Osteocyte (in vitro differentiated cells): ENCODE measurements at regions not wholly inside any gene's neighbourhood (a gene's known extent, or its start where the extent isn't known, plus 50 kb on each side); places are given as distances from the start of the nearest gene placed in this dataset.

Source experiments
- DNase-seq: peaks from one replicate; pipeline ENCODE4 v3.0.0; 2021; ENCODE audit warnings: mixed read lengths; ENCODE audit not compliant: unreplicated experiment; ENCODE audit errors: extremely low spot score
- H3K27ac Mint-ChIP-seq: one replicate; pipeline ENCODE4 v1.8.0; 2021; ENCODE audit warnings: mild to moderate bottlenecking, mixed read lengths; ENCODE audit not compliant: unreplicated experiment
- H3K27me3 Mint-ChIP-seq: one replicate; pipeline ENCODE4 v1.8.0; 2021; ENCODE audit warnings: mixed read lengths; ENCODE audit not compliant: unreplicated experiment
- H3K36me3 Mint-ChIP-seq: one replicate; pipeline ENCODE4 v1.8.0; 2021; ENCODE audit warnings: mixed read lengths; ENCODE audit not compliant: unreplicated experiment
- H3K4me1 Mint-ChIP-seq: one replicate; pipeline ENCODE4 v1.8.0; 2021; ENCODE audit warnings: mixed read lengths; ENCODE audit not compliant: unreplicated experiment
- H3K4me3 Mint-ChIP-seq: one replicate; pipeline ENCODE4 v1.8.0; 2021; ENCODE audit warnings: mild to moderate bottlenecking, moderate library complexity, mixed read lengths; ENCODE audit not compliant: unreplicated experiment
- H3K9me3 Mint-ChIP-seq: one replicate; pipeline ENCODE4 v1.8.0; 2021; ENCODE audit warnings: mixed read lengths; ENCODE audit not compliant: unreplicated experiment
- TF ChIP-seq, protein P1 (sequence below): fragments of 200-600 bp; sonication (generic); IDR thresholded peaks from 2 replicates; pipeline ENCODE4 v1.5.0; 2021; ENCODE audit warnings: antibody characterized with exemption, mild to moderate bottlenecking, moderate library complexity

- H3K9me3 Mint-ChIP-seq, result peaks cover 15% of the 10 kb centered on the region
- DNase-seq, result no peak
- no peaks in the 10 kb centered on the region for H3K27me3 Mint-ChIP-seq
- TF ChIP-seq, protein P1, sequence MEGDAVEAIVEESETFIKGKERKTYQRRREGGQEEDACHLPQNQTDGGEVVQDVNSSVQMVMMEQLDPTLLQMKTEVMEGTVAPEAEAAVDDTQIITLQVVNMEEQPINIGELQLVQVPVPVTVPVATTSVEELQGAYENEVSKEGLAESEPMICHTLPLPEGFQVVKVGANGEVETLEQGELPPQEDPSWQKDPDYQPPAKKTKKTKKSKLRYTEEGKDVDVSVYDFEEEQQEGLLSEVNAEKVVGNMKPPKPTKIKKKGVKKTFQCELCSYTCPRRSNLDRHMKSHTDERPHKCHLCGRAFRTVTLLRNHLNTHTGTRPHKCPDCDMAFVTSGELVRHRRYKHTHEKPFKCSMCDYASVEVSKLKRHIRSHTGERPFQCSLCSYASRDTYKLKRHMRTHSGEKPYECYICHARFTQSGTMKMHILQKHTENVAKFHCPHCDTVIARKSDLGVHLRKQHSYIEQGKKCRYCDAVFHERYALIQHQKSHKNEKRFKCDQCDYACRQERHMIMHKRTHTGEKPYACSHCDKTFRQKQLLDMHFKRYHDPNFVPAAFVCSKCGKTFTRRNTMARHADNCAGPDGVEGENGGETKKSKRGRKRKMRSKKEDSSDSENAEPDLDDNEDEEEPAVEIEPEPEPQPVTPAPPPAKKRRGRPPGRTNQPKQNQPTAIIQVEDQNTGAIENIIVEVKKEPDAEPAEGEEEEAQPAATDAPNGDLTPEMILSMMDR, result no peak
- no peaks in the 10 kb centered on the region for H3K4me1 Mint-ChIP-seq
- no peaks in the 10 kb centered on the region for H3K36me3 Mint-ChIP-seq
- H3K4me3 Mint-ChIP-seq, result no peak overlapping the region
- no peak overlapping the region for H3K27ac Mint-ChIP-seq
These were observed 235.0 kb upstream of the HNMT start for GRCh38 chr2:137729305-137729704.

DNA sequence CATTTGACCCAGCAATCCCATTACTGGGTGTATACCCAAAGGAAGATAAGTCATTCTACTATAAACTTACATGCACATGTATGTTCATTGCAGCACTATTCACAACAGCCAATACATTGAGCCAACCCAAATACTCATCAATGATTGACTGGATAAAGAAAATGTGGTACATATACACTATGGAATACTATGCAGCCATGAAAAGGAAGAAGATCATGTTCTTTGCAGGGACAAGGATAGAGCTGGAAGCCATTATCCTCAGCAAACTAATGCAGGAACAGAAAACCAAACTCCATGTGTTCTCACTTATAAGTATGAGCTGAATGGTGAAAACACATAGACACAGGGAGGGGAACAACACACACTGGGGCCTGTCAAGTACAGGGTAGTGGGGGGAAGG, 226.7 kb upstream of the HNMT start:
- Mint-ChIP-seq H3K27ac (no peak overlapping the region), H3K36me3 (no peaks in the 10 kb centered on the region), H3K9me3 (peaks cover 3% of the 10 kb centered on the region), H3K4me1 (no peaks in the 10 kb centered on the region), H3K27me3 (no peaks in the 10 kb centered on the region), H3K4me3 (no peak overlapping the region)
- TF ChIP-seq, protein P1, result no peak
- DNase-seq, result no peak

- H3K27ac Mint-ChIP-seq, result no peak overlapping the region
- no peak for DNase-seq
- H3K4me1 Mint-ChIP-seq, result no peaks in the 10 kb centered on the region
- H3K9me3 Mint-ChIP-seq, result no peaks in the 10 kb centered on the region
- TF ChIP-seq, protein P1, result no peak
- H3K4me3 Mint-ChIP-seq, result no peak overlapping the region
- H3K27me3 Mint-ChIP-seq, result no peaks in the 10 kb centered on the region
- no peaks in the 10 kb centered on the region for H3K36me3 Mint-ChIP-seq
These were observed 222.4 kb upstream of the HNMT start for GRCh38 chr2:137741784-137742362.

GRCh38 chr2:137747509-137747908, 216.8 kb upstream of the HNMT start:
- Mint-ChIP-seq H3K27me3 (no peaks in the 10 kb centered on the region), H3K36me3 (no peaks in the 10 kb centered on the region), H3K4me1 (no peaks in the 10 kb centered on the region), H3K4me3 (no peak overlapping the region), H3K9me3 (peaks cover under 1% of the 10 kb centered on the region), H3K27ac (no peak overlapping the region)
- DNase-seq, result no peak
- TF ChIP-seq, protein P1, result no peak

DNA sequence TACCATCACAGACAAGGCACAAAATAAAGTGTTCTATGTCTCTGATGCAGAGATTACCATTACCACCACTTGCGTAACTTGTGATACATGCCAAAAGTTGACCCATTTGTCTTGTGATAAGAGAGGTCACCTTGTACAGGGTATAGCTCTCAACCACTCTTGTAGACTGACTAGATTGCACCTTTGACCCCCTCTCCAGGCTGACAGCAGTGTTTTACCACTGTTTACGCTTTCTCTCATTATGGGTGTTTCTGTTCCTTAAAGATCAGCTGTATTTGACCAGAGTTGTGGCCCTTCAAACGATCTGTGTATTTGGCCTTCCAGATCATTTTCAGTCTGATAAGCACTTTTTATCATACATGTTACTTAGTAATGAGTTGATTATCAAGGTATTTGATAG, 215.7 kb upstream of the HNMT start:
- H3K36me3 Mint-ChIP-seq, result no peaks in the 10 kb centered on the region
- no peak overlapping the region for H3K4me3 Mint-ChIP-seq
- H3K9me3 Mint-ChIP-seq, result peaks cover 4% of the 10 kb centered on the region
- H3K27ac Mint-ChIP-seq, result no peak overlapping the region
- no peaks in the 10 kb centered on the region for H3K4me1 Mint-ChIP-seq
- no peak for DNase-seq
- H3K27me3 Mint-ChIP-seq, result no peaks in the 10 kb centered on the region
- TF ChIP-seq, protein P1, result no peak
